ENCODE measurements at regions not wholly inside any gene's neighbourhood (a gene's known extent, or its start where the extent isn't known, plus 50 kb on each side); places are given as distances from the start of the nearest gene placed in this dataset.

GRCh38 chr15:47616876-47617275 is 100.4 kb upstream of the SEMA6D start:
- no peak for DNase-seq (ENCODE audit: low read depth in 4 of 4, low spot score in 2 of 4)

- no peak for DNase-seq (ENCODE audit: low read depth in 4 of 4, low spot score in 2 of 4)
These were observed 99.1 kb upstream of the SEMA6D start for GRCh38 chr15:47618241-47618640.

- no peak for DNase-seq (ENCODE audit: low read depth in 4 of 4, low spot score in 2 of 4)
These were observed 96.2 kb upstream of the SEMA6D start for GRCh38 chr15:47620960-47621681.

- DNase-seq (ENCODE audit: low read depth in 4 of 4, low spot score in 2 of 4), result no peak
These were observed 95.2 kb upstream of the SEMA6D start for GRCh38 chr15:47622055-47622454.

- no peak for DNase-seq (ENCODE audit: low read depth in 4 of 4, low spot score in 2 of 4)
These were observed 92.8 kb upstream of the SEMA6D start for GRCh38 chr15:47624503-47624902.

GRCh38 chr15:47639042-47639441 is 78.3 kb upstream of the SEMA6D start:
- DNase-seq (ENCODE audit: low read depth in 4 of 4, low spot score in 2 of 4), result no peak

GRCh38 chr15:47640079-47640478 is 77.2 kb upstream of the SEMA6D start:
- no peak for DNase-seq (ENCODE audit: low read depth in 4 of 4, low spot score in 2 of 4)

- no peak for DNase-seq (ENCODE audit: low read depth in 4 of 4, low spot score in 2 of 4)
These were observed 76.4 kb upstream of the SEMA6D start for GRCh38 chr15:47640901-47641300.

GRCh38 chr15:47644722-47645121 is 72.6 kb upstream of the SEMA6D start:
- no peak for DNase-seq (ENCODE audit: low read depth in 4 of 4, low spot score in 2 of 4)

GRCh38 chr15:47650564-47650963 is 66.7 kb upstream of the SEMA6D start:
- no peak for DNase-seq (ENCODE audit: low read depth in 4 of 4, low spot score in 2 of 4)

- no peak for DNase-seq (ENCODE audit: low read depth in 4 of 4, low spot score in 2 of 4)
These were observed 65.0 kb upstream of the SEMA6D start for GRCh38 chr15:47652328-47652727.

GRCh38 chr15:47652844-47653243 is 64.5 kb upstream of the SEMA6D start:
- no peak for DNase-seq (ENCODE audit: low read depth in 4 of 4, low spot score in 2 of 4)

GRCh38 chr15:47661661-47662180 is 55.6 kb upstream of the SEMA6D start:
- no peak for DNase-seq (ENCODE audit: low read depth in 4 of 4, low spot score in 2 of 4)

GRCh38 chr15:47663101-47663500 is 54.2 kb upstream of the SEMA6D start:
- no peak for DNase-seq (ENCODE audit: low read depth in 4 of 4, low spot score in 2 of 4)
